ENCODE measurements at regions not wholly inside any gene's neighbourhood (a gene's known extent, or its start where the extent isn't known, plus 50 kb on each side); places are given as distances from the start of the nearest gene placed in this dataset.

- no peaks in the 10 kb centered on the region for H3K27me3 ChIP-seq (ENCODE audit: insufficient read depth, poor library complexity, severe bottlenecking)
- H3K4me3 ChIP-seq (replicated peaks; ENCODE audit: insufficient read depth, low read length): no peak overlapping the region
- TF ChIP-seq SPI1 (IDR thresholded peaks at IDR 0.05; ENCODE audit: borderline replicate concordance, low read depth) (no peak), CTCF (IDR thresholded peaks at IDR 0.05; ENCODE audit: insufficient read depth, low read length) (no peak), REST (IDR thresholded peaks at IDR 0.05; ENCODE audit: insufficient replicate concordance, low read depth) (no peak), POLR2AphosphoS5 (IDR thresholded peaks at IDR 0.05; ENCODE audit: low read depth) (no peak), GABPA (IDR thresholded peaks at IDR 0.05; ENCODE audit: low read depth) (no peak)
- no peak overlapping the region for H3K27ac ChIP-seq (replicated peaks)
- no peak for DNase-seq (ENCODE audit: low read depth in 1 of 2, low spot score in 1 of 2)
These were observed 73.5 kb downstream of the KCNA4 start for GRCh38 chr11:29943347-29943746.

GRCh38 chr11:29937526-29937925 is 79.3 kb downstream of the KCNA4 start:
- Histone ChIP-seq H3K4me3 (replicated peaks; ENCODE audit: insufficient read depth, low read length) (no peak overlapping the region), H3K27ac (replicated peaks) (no peak overlapping the region), H3K27me3 (ENCODE audit: insufficient read depth, poor library complexity, severe bottlenecking) (no peaks in the 10 kb centered on the region)
- no peak for TF ChIP-seq SPI1 (IDR thresholded peaks at IDR 0.05; ENCODE audit: borderline replicate concordance, low read depth)
- TF ChIP-seq CTCF (IDR thresholded peaks at IDR 0.05; ENCODE audit: insufficient read depth, low read length): no peak
- no peak for TF ChIP-seq GABPA (IDR thresholded peaks at IDR 0.05; ENCODE audit: low read depth)
- no peak for TF ChIP-seq REST (IDR thresholded peaks at IDR 0.05; ENCODE audit: insufficient replicate concordance, low read depth)
- no peak for TF ChIP-seq POLR2AphosphoS5 (IDR thresholded peaks at IDR 0.05; ENCODE audit: low read depth)
- DNase-seq (ENCODE audit: low read depth in 1 of 2, low spot score in 1 of 2): no peak

- no peak for DNase-seq (ENCODE audit: low read depth in 1 of 2, low spot score in 1 of 2)
- no peak for TF ChIP-seq CTCF (IDR thresholded peaks at IDR 0.05; ENCODE audit: insufficient read depth, low read length)
- no peak overlapping the region for H3K27ac ChIP-seq (replicated peaks)
- no peak overlapping the region for H3K4me3 ChIP-seq (replicated peaks; ENCODE audit: insufficient read depth, low read length)
- H3K27me3 ChIP-seq (ENCODE audit: insufficient read depth, poor library complexity, severe bottlenecking): no peaks in the 10 kb centered on the region
These were observed 82.7 kb downstream of the KCNA4 start for GRCh38 chr11:29934115-29934638.

- TF ChIP-seq GABPA (IDR thresholded peaks at IDR 0.05; ENCODE audit: low read depth) (no peak), CTCF (IDR thresholded peaks at IDR 0.05; ENCODE audit: insufficient read depth, low read length) (no peak), REST (IDR thresholded peaks at IDR 0.05; ENCODE audit: insufficient replicate concordance, low read depth) (no peak), SPI1 (IDR thresholded peaks at IDR 0.05; ENCODE audit: borderline replicate concordance, low read depth) (no peak), POLR2AphosphoS5 (IDR thresholded peaks at IDR 0.05; ENCODE audit: low read depth) (no peak)
These were observed 100.8 kb downstream of the KCNA4 start for GRCh38 chr11:29916040-29916439.

More at GRCh38 chr11:29916040-29916439, 100.8 kb downstream of the KCNA4 start:
- Histone ChIP-seq H3K27ac (replicated peaks) (no peak overlapping the region), H3K4me3 (replicated peaks; ENCODE audit: insufficient read depth, low read length) (no peak overlapping the region), H3K27me3 (ENCODE audit: insufficient read depth, poor library complexity, severe bottlenecking) (no peaks in the 10 kb centered on the region)
- DNase-seq (ENCODE audit: low read depth in 1 of 2, low spot score in 1 of 2): no peak

Measured in HL-60 (cell line).